ENCODE measurements at regions not wholly inside any gene's neighbourhood (a gene's known extent, or its start where the extent isn't known, plus 50 kb on each side); places are given as distances from the start of the nearest gene placed in this dataset.

DNA sequence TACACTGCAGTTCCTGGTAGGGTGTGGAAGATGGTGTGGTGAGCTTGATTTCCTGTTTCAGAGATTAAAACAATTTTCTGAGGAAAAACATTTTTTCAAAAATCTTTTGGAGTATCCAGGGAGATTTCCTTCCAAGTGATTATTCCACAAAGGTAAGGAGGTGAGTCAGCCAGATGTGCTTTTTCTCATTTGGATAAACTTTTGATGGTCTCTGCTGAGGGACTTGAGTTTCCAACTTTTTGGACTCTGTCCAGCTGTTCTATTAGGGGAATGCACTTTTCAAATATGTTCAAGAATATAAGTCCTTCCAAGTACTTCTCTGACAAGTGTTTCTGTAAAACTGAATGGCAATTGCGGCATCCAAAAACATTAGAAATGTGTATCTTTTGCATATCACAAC, 628.8 kb upstream of the ADAMTS5 start:
- TF ChIP-seq POLR2A (IDR thresholded peaks at IDR 0.05): no peak
- TF ChIP-seq, protein P1, sequence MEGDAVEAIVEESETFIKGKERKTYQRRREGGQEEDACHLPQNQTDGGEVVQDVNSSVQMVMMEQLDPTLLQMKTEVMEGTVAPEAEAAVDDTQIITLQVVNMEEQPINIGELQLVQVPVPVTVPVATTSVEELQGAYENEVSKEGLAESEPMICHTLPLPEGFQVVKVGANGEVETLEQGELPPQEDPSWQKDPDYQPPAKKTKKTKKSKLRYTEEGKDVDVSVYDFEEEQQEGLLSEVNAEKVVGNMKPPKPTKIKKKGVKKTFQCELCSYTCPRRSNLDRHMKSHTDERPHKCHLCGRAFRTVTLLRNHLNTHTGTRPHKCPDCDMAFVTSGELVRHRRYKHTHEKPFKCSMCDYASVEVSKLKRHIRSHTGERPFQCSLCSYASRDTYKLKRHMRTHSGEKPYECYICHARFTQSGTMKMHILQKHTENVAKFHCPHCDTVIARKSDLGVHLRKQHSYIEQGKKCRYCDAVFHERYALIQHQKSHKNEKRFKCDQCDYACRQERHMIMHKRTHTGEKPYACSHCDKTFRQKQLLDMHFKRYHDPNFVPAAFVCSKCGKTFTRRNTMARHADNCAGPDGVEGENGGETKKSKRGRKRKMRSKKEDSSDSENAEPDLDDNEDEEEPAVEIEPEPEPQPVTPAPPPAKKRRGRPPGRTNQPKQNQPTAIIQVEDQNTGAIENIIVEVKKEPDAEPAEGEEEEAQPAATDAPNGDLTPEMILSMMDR (IDR thresholded peaks at IDR 0.05): no peak
- no peak for TF ChIP-seq POLR2AphosphoS5 (IDR thresholded peaks at IDR 0.05)
- TF ChIP-seq EP300 (IDR thresholded peaks at IDR 0.05; ENCODE audit: low read depth): no peak

Data from transverse colon (tissue), 4 donors.